ENCODE measurements at regions not wholly inside any gene's neighbourhood (a gene's known extent, or its start where the extent isn't known, plus 50 kb on each side); places are given as distances from the start of the nearest gene placed in this dataset.

DNA sequence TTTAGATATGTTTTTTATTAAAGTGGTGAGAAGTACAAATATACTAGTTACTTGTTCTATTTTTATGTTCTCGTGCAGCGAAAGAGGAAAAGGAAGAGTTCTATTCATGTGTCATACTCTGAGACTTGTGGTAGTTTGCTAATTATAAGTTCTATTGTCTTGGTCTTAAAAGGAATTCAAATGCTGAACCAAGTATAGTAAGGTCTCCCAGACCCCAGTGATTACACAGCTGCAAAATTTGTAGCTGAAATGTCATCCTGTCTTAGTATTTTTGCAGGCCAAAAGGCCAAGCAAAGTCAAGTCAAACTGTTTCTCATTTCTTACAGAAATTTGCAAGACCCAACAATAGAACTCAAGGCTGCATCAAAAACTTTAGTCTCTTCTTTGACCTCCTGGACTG lies 268.7 kb downstream of the CHRM3 start:
- H3K9ac ChIP-seq (ENCODE audit: insufficient read depth, low read length): no peak overlapping the region
- H4K20me1 ChIP-seq (ENCODE audit: control insufficient read depth, extremely low read depth, insufficient read depth, low read length): no peaks in the 10 kb centered on the region
- no peak overlapping the region for H3K4me2 ChIP-seq (ENCODE audit: extremely low read depth, insufficient read depth, low read length)
- H3K27ac ChIP-seq (ENCODE audit: insufficient read depth, low read length): no peak overlapping the region
- H3K36me3 ChIP-seq (ENCODE audit: control insufficient read depth, insufficient read depth, low read length): no peaks in the 10 kb centered on the region
- DNase-seq (ENCODE audit: low read depth in 2 of 2): no peak
- H3K79me2 ChIP-seq (ENCODE audit: control insufficient read depth, insufficient read depth, low read length): no peaks in the 10 kb centered on the region
- H3K4me3 ChIP-seq (replicated peaks in 1 of 4; ENCODE audit: control extremely low read depth in 1 of 4, insufficient read depth in 1 of 4, low read depth in 3 of 4, low read length in 4 of 4): no peak overlapping the region
- TF ChIP-seq, protein P1, sequence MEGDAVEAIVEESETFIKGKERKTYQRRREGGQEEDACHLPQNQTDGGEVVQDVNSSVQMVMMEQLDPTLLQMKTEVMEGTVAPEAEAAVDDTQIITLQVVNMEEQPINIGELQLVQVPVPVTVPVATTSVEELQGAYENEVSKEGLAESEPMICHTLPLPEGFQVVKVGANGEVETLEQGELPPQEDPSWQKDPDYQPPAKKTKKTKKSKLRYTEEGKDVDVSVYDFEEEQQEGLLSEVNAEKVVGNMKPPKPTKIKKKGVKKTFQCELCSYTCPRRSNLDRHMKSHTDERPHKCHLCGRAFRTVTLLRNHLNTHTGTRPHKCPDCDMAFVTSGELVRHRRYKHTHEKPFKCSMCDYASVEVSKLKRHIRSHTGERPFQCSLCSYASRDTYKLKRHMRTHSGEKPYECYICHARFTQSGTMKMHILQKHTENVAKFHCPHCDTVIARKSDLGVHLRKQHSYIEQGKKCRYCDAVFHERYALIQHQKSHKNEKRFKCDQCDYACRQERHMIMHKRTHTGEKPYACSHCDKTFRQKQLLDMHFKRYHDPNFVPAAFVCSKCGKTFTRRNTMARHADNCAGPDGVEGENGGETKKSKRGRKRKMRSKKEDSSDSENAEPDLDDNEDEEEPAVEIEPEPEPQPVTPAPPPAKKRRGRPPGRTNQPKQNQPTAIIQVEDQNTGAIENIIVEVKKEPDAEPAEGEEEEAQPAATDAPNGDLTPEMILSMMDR (conservative IDR thresholded peaks at IDR 0.05 in 1 of 2, IDR thresholded peaks at IDR 0.05 in 1 of 2; ENCODE audit: low read depth in 1 of 2, low read length in 2 of 2): no peak
- no peak for TF ChIP-seq EZH2 (IDR thresholded peaks at IDR 0.05; ENCODE audit: low read length, missing control alignments)
- no peaks in the 10 kb centered on the region for H3K27me3 ChIP-seq (ENCODE audit: control insufficient read depth, insufficient read depth, low read length)
- no peaks in the 10 kb centered on the region for H3K4me1 ChIP-seq (ENCODE audit: control insufficient read depth, extremely low read depth, insufficient read depth, low read length)
- H3K9me3 ChIP-seq (ENCODE audit: control insufficient read depth, insufficient read depth, low read depth, low read length): no peaks in the 10 kb centered on the region
- no peak overlapping the region for H2AFZ ChIP-seq (ENCODE audit: low read length)

DNA sequence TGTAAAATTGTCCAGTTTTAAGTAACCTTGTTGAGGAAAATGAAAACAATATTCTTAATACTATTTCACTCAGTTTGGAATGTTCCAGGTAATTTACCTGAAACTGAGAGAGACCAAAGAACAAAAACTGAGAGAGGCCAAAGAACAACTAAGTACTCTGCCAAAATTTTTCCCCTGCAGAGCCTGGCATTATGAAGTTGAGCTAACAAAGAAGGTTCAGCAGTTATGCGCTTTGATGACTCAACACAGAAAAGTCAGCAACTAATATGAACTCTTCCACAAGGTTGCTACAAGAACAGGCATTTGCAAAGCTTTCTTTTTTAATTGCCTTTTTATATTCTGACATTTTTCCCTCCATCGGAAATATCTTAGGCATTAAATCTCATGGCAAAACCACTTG lies 270.9 kb downstream of the CHRM3 start:
- H3K4me2 ChIP-seq (ENCODE audit: extremely low read depth, insufficient read depth, low read length): no peak overlapping the region
- H3K27ac ChIP-seq (ENCODE audit: insufficient read depth, low read length): no peak overlapping the region
- H4K20me1 ChIP-seq (ENCODE audit: control insufficient read depth, extremely low read depth, insufficient read depth, low read length): no peaks in the 10 kb centered on the region
- no peak for TF ChIP-seq EZH2 (IDR thresholded peaks at IDR 0.05; ENCODE audit: low read length, missing control alignments)
- TF ChIP-seq, protein P1 (conservative IDR thresholded peaks at IDR 0.05 in 1 of 2, IDR thresholded peaks at IDR 0.05 in 1 of 2; ENCODE audit: low read depth in 1 of 2, low read length in 2 of 2): no peak
- H2AFZ ChIP-seq (ENCODE audit: low read length): no peak overlapping the region
- no peak for DNase-seq (ENCODE audit: low read depth in 2 of 2)
- H3K9ac ChIP-seq (ENCODE audit: insufficient read depth, low read length): no peak overlapping the region
- H3K9me3 ChIP-seq (ENCODE audit: control insufficient read depth, insufficient read depth, low read depth, low read length): no peaks in the 10 kb centered on the region
- no peak overlapping the region for H3K4me3 ChIP-seq (replicated peaks in 1 of 4; ENCODE audit: control extremely low read depth in 1 of 4, insufficient read depth in 1 of 4, low read depth in 3 of 4, low read length in 4 of 4)
- no peaks in the 10 kb centered on the region for H3K27me3 ChIP-seq (ENCODE audit: control insufficient read depth, insufficient read depth, low read length)
- no peaks in the 10 kb centered on the region for H3K4me1 ChIP-seq (ENCODE audit: control insufficient read depth, extremely low read depth, insufficient read depth, low read length)
- no peaks in the 10 kb centered on the region for H3K36me3 ChIP-seq (ENCODE audit: control insufficient read depth, insufficient read depth, low read length)
- H3K79me2 ChIP-seq (ENCODE audit: control insufficient read depth, insufficient read depth, low read length): no peaks in the 10 kb centered on the region

GRCh38 chr1:239662950-239663349 lies 276.6 kb downstream of the CHRM3 start:
- no peak overlapping the region for H3K9ac ChIP-seq (ENCODE audit: insufficient read depth, low read length)
- no peaks in the 10 kb centered on the region for H3K4me1 ChIP-seq (ENCODE audit: control insufficient read depth, extremely low read depth, insufficient read depth, low read length)
- H4K20me1 ChIP-seq (ENCODE audit: control insufficient read depth, extremely low read depth, insufficient read depth, low read length): no peaks in the 10 kb centered on the region
- H3K4me2 ChIP-seq (ENCODE audit: extremely low read depth, insufficient read depth, low read length): no peak overlapping the region
- no peak overlapping the region for H3K27ac ChIP-seq (ENCODE audit: insufficient read depth, low read length)
- H3K36me3 ChIP-seq (ENCODE audit: control insufficient read depth, insufficient read depth, low read length): no peaks in the 10 kb centered on the region
- H3K4me3 ChIP-seq (replicated peaks in 1 of 4; ENCODE audit: control extremely low read depth in 1 of 4, insufficient read depth in 1 of 4, low read depth in 3 of 4, low read length in 4 of 4): no peak overlapping the region
- TF ChIP-seq EZH2 (IDR thresholded peaks at IDR 0.05; ENCODE audit: low read length, missing control alignments): no peak
- TF ChIP-seq, protein P1 (conservative IDR thresholded peaks at IDR 0.05 in 1 of 2, IDR thresholded peaks at IDR 0.05 in 1 of 2; ENCODE audit: low read depth in 1 of 2, low read length in 2 of 2): no peak
- no peaks in the 10 kb centered on the region for H3K79me2 ChIP-seq (ENCODE audit: control insufficient read depth, insufficient read depth, low read length)
- no peak overlapping the region for H2AFZ ChIP-seq (ENCODE audit: low read length)
- no peak for DNase-seq (ENCODE audit: low read depth in 2 of 2)
- no peaks in the 10 kb centered on the region for H3K9me3 ChIP-seq (ENCODE audit: control insufficient read depth, insufficient read depth, low read depth, low read length)
- no peaks in the 10 kb centered on the region for H3K27me3 ChIP-seq (ENCODE audit: control insufficient read depth, insufficient read depth, low read length)
